Pancreas (tissue), 10 donors: ENCODE measurements at regions not wholly inside any gene's neighbourhood (a gene's known extent, or its start where the extent isn't known, plus 50 kb on each side); places are given as distances from the start of the nearest gene placed in this dataset.
"Not testable (repeated sequence)": the region's sequence is repeated elsewhere in the genome, so short reads cannot be mapped to it uniquely, and the experiment has no call there.

Experiments
- ATAC-seq, 4 donors: fragments of 200-7000 bp; cut with Tn5 transposase; one replicate each; pipeline versions ENCODE4 v1.8.0 to v1.9.1; 2020; ENCODE audit warnings: mild to moderate bottlenecking in 4 of 4, moderate library complexity in 4 of 4
- DNase-seq, 6 donors: peaks; one replicate each; pipeline ENCODE4 v3.0.0-alpha.2; 2020
- FAIRE-seq: peaks from 2 replicates; lab custom pipeline; 2012; peaks lifted over from hg19 to GRCh38; lab: Jason Lieb, UNC
- H3K27ac ChIP-seq, 4 donors: fragments of 200-600 bp; sonication (generic); 1 replicate in 3 of 4; 2 replicates in 1 of 4; pipeline versions ENCODE4 v1.5.0 to v1.8.0; 2020
- H3K27me3 ChIP-seq, 4 donors: fragments of 200-600 bp; one replicate each; pipeline ENCODE4 v1.8.0; 2021
- H3K36me3 ChIP-seq, 3 donors: fragments of 200-600 bp; sonication (generic) in 1 of 3; one replicate each; pipeline versions ENCODE4 v1.5.0 to v1.8.0; 2020 to 2021
- H3K4me1 ChIP-seq, 3 donors: fragments of 200-600 bp; one replicate each; pipeline ENCODE4 v1.8.0; 2021
- H3K4me3 ChIP-seq, 4 donors: fragments of 200-600 bp; sonication (generic) in 2 of 4; one replicate each; pipeline versions ENCODE4 v1.5.0 to v1.8.0; 2020 to 2021
- H3K9me3 ChIP-seq, 4 donors: fragments of 200-600 bp; one replicate each; pipeline ENCODE4 v1.8.0; 2021
- WGBS, 2 donors: extraction: QIAGEN DNeasy Blood & Tissue Kit; methylation state at CpG; one replicate each; pipeline ENCODE4 v1.1.7; 2013; 5-methylcytosine and 5-hydroxymethylcytosine counted together
- intact Hi-C, 3 donors: fragments of 100-400 bp; cut with DNase I; formaldehyde crosslinking; loops; one replicate each; pipeline versions ENCODE4 v1.11.1 to v1.14.2; 2022
- TF ChIP-seq, protein P1 (sequence below), 4 donors: fragments of 200-600 bp; sonication (generic) in 3 of 4; IDR thresholded peaks; one replicate each; pipeline versions ENCODE4 v1.5.0 to v1.8.0; 2021; ENCODE audit warnings: antibody characterized with exemption in 4 of 4
- donor health status: healthy with polysubstance abuse.
- donor health status: DM: no; HTN: no; CAD: no; lungs with moderate emphysema.
- donor health status: DM: no; HTN: no; CAD: no.
- donor health status: control.
- donor health status: control.
- donor health status: Bipolar disorder and iron deficiency.
- donor health status: DM: yes; HTN: yes; CAD: no.
- donor health status: DM: no; HTN: no; CAD: no.
- donor health status: DM: no; HTN: no; CAD: no.
- donor health status: DM: yes; HTN: yes; CAD: no.

GRCh38 chr10:65065278-65065677 lies 1544.1 kb downstream of the REEP3 start:
- intact Hi-C loops, result no loop called here
- 87 to 89% methylated on average over 1 of the region's 1 CpG for WGBS, 2 donors
- H3K36me3 ChIP-seq, result no peaks in the 10 kb centered on the region
- H3K9me3 ChIP-seq, result no peaks in the 10 kb centered on the region
- TF ChIP-seq, protein P1, sequence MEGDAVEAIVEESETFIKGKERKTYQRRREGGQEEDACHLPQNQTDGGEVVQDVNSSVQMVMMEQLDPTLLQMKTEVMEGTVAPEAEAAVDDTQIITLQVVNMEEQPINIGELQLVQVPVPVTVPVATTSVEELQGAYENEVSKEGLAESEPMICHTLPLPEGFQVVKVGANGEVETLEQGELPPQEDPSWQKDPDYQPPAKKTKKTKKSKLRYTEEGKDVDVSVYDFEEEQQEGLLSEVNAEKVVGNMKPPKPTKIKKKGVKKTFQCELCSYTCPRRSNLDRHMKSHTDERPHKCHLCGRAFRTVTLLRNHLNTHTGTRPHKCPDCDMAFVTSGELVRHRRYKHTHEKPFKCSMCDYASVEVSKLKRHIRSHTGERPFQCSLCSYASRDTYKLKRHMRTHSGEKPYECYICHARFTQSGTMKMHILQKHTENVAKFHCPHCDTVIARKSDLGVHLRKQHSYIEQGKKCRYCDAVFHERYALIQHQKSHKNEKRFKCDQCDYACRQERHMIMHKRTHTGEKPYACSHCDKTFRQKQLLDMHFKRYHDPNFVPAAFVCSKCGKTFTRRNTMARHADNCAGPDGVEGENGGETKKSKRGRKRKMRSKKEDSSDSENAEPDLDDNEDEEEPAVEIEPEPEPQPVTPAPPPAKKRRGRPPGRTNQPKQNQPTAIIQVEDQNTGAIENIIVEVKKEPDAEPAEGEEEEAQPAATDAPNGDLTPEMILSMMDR (IDR thresholded peaks at IDR 0.05), result no peak
- H3K27ac ChIP-seq, result no peak overlapping the region
- no peaks in the 10 kb centered on the region for H3K4me1 ChIP-seq
- H3K4me3 ChIP-seq, result no peak overlapping the region
- no peaks in the 10 kb centered on the region for H3K27me3 ChIP-seq
- DNase-seq, result no peak
- FAIRE-seq, result no peak
- ATAC-seq, result no peak

DNA sequence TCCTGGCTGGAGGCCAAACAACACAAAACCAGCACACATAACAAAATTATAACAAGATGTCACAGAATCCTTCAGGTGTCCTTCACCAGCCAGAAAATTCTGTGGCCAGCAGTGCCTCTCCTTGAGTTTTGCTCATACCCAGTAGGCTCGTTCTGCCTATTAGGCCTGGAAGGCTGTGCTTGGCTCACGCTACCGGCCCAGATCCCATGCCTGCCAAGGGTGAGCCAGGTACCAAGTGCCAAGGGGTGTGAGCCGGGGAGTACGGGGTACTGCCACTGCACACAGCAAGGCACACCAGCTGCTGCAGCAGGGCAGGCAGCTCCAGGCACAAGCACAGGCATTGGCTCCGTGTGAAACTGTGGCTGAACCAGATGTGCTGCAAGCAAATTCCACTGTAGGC lies 1562.0 kb downstream of the REEP3 start:
- DNase-seq (peak in 1 of 6 donors; percentile 47), ATAC-seq (peak in 1 of 4 donors; percentile 26), FAIRE-seq (no peak)
- Histone ChIP-seq H3K4me3 (no peak overlapping the region), H3K36me3 (no peaks in the 10 kb centered on the region), H3K27ac (no peak overlapping the region), H3K4me1 (no peaks in the 10 kb centered on the region), H3K27me3 (no peaks in the 10 kb centered on the region), H3K9me3 (no peaks in the 10 kb centered on the region)
- intact Hi-C loops, result no loop called here
- TF ChIP-seq, protein P1 (IDR thresholded peaks at IDR 0.05), result no peak
- 53 to 66% methylated on average over 6 of the region's 6 CpGs for WGBS, 2 donors

DNA sequence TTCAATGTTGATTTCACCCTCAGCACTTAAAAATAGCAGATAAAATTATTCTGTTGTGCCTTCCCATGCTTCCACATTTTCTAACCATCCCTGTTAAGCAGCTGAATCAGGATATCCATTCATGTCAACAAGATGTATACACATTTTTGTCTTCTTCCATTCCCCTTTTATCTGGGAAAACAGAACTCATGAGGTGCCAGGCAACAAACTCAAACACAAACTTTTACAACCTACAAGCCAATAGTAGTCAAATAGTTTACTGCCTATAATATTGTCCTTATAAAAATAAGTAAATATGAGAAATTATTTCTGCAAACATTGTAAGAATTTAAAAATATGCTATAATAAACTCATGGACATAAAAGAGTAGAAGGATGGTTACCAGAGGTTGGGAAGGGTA lies 1569.8 kb downstream of the REEP3 start:
- Histone ChIP-seq H3K4me3 (no peak overlapping the region), H3K36me3 (no peaks in the 10 kb centered on the region), H3K27ac (no peak overlapping the region), H3K4me1 (no peaks in the 10 kb centered on the region), H3K27me3 (no peaks in the 10 kb centered on the region), H3K9me3 (no peaks in the 10 kb centered on the region)
- TF ChIP-seq, protein P1 (IDR thresholded peaks at IDR 0.05), result no peak
- intact Hi-C loops, result no loop called here
- FAIRE-seq, result no peak
- no peak for DNase-seq
- ATAC-seq, result no peak

GRCh38 chr10:65100146-65100545 lies 1578.9 kb downstream of the REEP3 start:
- DNase-seq (no peak), FAIRE-seq (no peak), ATAC-seq (no peak)
- Histone ChIP-seq H3K27me3 (no peaks in the 10 kb centered on the region), H3K4me1 (no peaks in the 10 kb centered on the region), H3K36me3 (no peaks in the 10 kb centered on the region), H3K27ac (no peak overlapping the region), H3K4me3 (no peak overlapping the region), H3K9me3 (no peaks in the 10 kb centered on the region)
- TF ChIP-seq, protein P1 (IDR thresholded peaks at IDR 0.05), result no peak
- intact Hi-C loops, result no loop called here
- WGBS, 2 donors, result 57 to 69% methylated on average over 1 of the region's 1 CpG

DNA sequence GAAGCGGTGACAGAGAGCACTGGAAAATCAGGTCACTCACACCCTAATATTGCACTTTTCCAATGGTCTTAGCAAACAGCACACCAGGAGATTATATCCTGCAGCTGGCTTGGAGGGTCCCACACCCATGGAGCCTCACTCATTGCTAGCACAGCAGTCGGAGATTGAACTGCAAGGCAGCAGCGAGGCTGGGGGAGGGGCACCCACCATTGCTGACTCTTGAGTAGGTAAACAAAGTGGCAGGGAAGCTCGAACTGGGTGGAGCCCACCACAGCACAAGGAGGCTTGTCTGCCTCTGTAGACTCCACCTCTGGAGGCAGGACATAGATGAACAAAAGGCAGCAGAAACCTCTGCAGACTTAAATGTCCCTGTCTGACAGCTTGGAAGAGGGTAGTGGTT lies 1579.7 kb downstream of the REEP3 start:
- H3K27ac ChIP-seq, intact Hi-C loops, H3K36me3 ChIP-seq, ATAC-seq, H3K27me3 ChIP-seq, H3K9me3 ChIP-seq, FAIRE-seq, DNase-seq, H3K4me3 ChIP-seq, H3K4me1 ChIP-seq: not testable (repeated sequence)
- 77 to 84% methylated on average over 4 of the region's 4 CpGs for WGBS, 2 donors

GRCh38 chr10:65110009-65110408 lies 1588.8 kb downstream of the REEP3 start:
- no peak overlapping the region for H3K27ac ChIP-seq
- no peak overlapping the region for H3K4me3 ChIP-seq
- no peaks in the 10 kb centered on the region for H3K9me3 ChIP-seq
- no peaks in the 10 kb centered on the region for H3K4me1 ChIP-seq
- intact Hi-C loops, result no loop called here
- DNase-seq (no peak), FAIRE-seq (no peak), ATAC-seq (no peak)
- H3K36me3 ChIP-seq, result no peaks in the 10 kb centered on the region
- TF ChIP-seq, protein P1 (IDR thresholded peaks at IDR 0.05), result no peak
- no peaks in the 10 kb centered on the region for H3K27me3 ChIP-seq
- 66 to 76% methylated on average over 2 of the region's 2 CpGs for WGBS, 2 donors

DNA sequence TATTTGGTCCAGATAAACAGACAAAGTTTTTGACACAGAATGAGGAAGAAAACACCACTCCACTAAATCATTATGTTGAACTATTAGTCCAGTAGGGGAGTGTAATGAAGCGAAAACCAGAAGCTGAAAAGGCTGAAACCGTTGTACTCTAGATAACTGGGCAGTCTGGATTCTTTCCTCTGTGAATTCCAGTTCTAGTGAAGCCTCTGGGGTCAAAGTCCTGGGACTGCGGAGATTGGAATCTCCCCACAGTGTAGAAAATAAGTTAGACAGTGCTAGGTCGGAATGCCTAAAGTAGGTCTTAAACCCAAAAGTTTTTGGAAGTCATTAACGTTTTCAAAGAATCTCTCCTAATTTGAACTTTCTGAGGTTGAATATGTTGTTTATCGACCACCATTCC lies 1589.9 kb downstream of the REEP3 start:
- FAIRE-seq, DNase-seq, ATAC-seq, intact Hi-C loops, H3K27me3 ChIP-seq, H3K36me3 ChIP-seq, H3K27ac ChIP-seq, H3K4me1 ChIP-seq, H3K9me3 ChIP-seq, H3K4me3 ChIP-seq: not testable (repeated sequence)
- WGBS, 2 donors, result 60 to 64% methylated on average over 6 of the region's 6 CpGs
